ENCODE measurements at regions not wholly inside any gene's neighbourhood (a gene's known extent, or its start where the extent isn't known, plus 50 kb on each side); places are given as distances from the start of the nearest gene placed in this dataset.

GRCh38 chr20:24341781-24342180 lies 127.6 kb upstream of the SYNDIG1 start:
- Histone ChIP-seq H3K4me1 (replicated peaks in 1 of 2; ENCODE audit: control insufficient read depth in 2 of 2, insufficient read depth in 2 of 2, low read length in 2 of 2) (no peaks in the 10 kb centered on the region), H3K79me2 (ENCODE audit: control insufficient read depth, insufficient read depth, low read length) (no peaks in the 10 kb centered on the region), H3K9me1 (ENCODE audit: control insufficient read depth, insufficient read depth, low read length) (no peaks in the 10 kb centered on the region), H3K9ac (ENCODE audit: insufficient read depth in 1 of 2, low read depth in 2 of 2, low read length in 2 of 2) (no peak overlapping the region), H3K4me3 (no peak overlapping the region), H3K36me3 (ENCODE audit: control insufficient read depth, insufficient read depth, low read length) (no peaks in the 10 kb centered on the region), H3K27me3 (ENCODE audit: control insufficient read depth in 2 of 2, insufficient read depth in 2 of 2, low read length in 2 of 2) (no peaks in the 10 kb centered on the region), H3K9me3 (replicated peaks; ENCODE audit: control insufficient read depth, insufficient read depth, low read depth, low read length) (no peaks in the 10 kb centered on the region), H2AFZ (ENCODE audit: low read depth, low read length) (no peak overlapping the region), H3K4me2 (ENCODE audit: insufficient read depth, low read length) (no peak overlapping the region), H3K27ac (ENCODE audit: extremely low read depth, low read depth, low read length) (no peak overlapping the region), H4K20me1 (replicated peaks; ENCODE audit: control insufficient read depth, insufficient read depth, low read length) (no peaks in the 10 kb centered on the region)
- POLR2A ChIA-PET: no interaction called here
- 0% methylated on average over 3 of the region's 3 CpGs for WGBS (ENCODE audit: insufficient coverage, low coverage, missing lambda C conversion rate)
- TF ChIP-seq FOXJ3 (CRISPR knock-in tag; IDR thresholded peaks at IDR 0.05) (no peak), ETS2 (tag; IDR thresholded peaks at IDR 0.05; ENCODE audit: borderline replicate concordance, poor library complexity, severe bottlenecking) (no peak)
- ATAC-seq (no peak), DNase-seq (ENCODE audit: extremely low read depth in 1 of 4, low spot score in 3 of 4) (no peak), FAIRE-seq (no peak)
- in situ Hi-C loops (cut with MboI) (no loop called here), intact Hi-C loops (cut with micrococcal nuclease) (no loop called here)
- CTCF ChIA-PET (ENCODE audit: low intra/inter-chr PET ratio): no interaction called here
- BruUV-seq (replicated peaks): no TSS peak

- FAIRE-seq: no peak
- 0% methylated on average over 2 of the region's 2 CpGs for WGBS (ENCODE audit: insufficient coverage, low coverage, missing lambda C conversion rate)
- intact Hi-C loops (cut with micrococcal nuclease) (no loop called here), in situ Hi-C loops (cut with MboI) (no loop called here)
- ChIA-PET CTCF (ENCODE audit: low intra/inter-chr PET ratio) (no interaction called here), POLR2A (no interaction called here)
- ATAC-seq: no peak
- no peaks in the 10 kb centered on the region for H3K79me2 ChIP-seq (ENCODE audit: control insufficient read depth, insufficient read depth, low read length)
- no peaks in the 10 kb centered on the region for H3K27me3 ChIP-seq (ENCODE audit: control insufficient read depth in 2 of 2, insufficient read depth in 2 of 2, low read length in 2 of 2)
- H3K27ac ChIP-seq (ENCODE audit: extremely low read depth, low read depth, low read length): no peak overlapping the region
- BruUV-seq (replicated peaks): no TSS peak
- no peaks in the 10 kb centered on the region for H3K9me3 ChIP-seq (replicated peaks; ENCODE audit: control insufficient read depth, insufficient read depth, low read depth, low read length)
- no peak for DNase-seq (ENCODE audit: extremely low read depth in 1 of 4, low spot score in 3 of 4)
- no peaks in the 10 kb centered on the region for H4K20me1 ChIP-seq (replicated peaks; ENCODE audit: control insufficient read depth, insufficient read depth, low read length)
- no peak overlapping the region for H2AFZ ChIP-seq (ENCODE audit: low read depth, low read length)
- no peaks in the 10 kb centered on the region for H3K36me3 ChIP-seq (ENCODE audit: control insufficient read depth, insufficient read depth, low read length)
- no peak overlapping the region for H3K4me2 ChIP-seq (ENCODE audit: insufficient read depth, low read length)
- H3K9ac ChIP-seq (ENCODE audit: insufficient read depth in 1 of 2, low read depth in 2 of 2, low read length in 2 of 2): no peak overlapping the region
- H3K4me3 ChIP-seq: no peak overlapping the region
- no peaks in the 10 kb centered on the region for H3K9me1 ChIP-seq (ENCODE audit: control insufficient read depth, insufficient read depth, low read length)
- H3K4me1 ChIP-seq (replicated peaks in 1 of 2; ENCODE audit: control insufficient read depth in 2 of 2, insufficient read depth in 2 of 2, low read length in 2 of 2): no peaks in the 10 kb centered on the region
- TF ChIP-seq ZNF699 (CRISPR knock-in tag; IDR thresholded peaks at IDR 0.05; ENCODE audit: insufficient replicate concordance) (no peak), ZNF143 (CRISPR knock-in tag; IDR thresholded peaks at IDR 0.05) (no peak), SOX6 (IDR thresholded peaks at IDR 0.05) (no peak), ZNF140 (CRISPR knock-in tag; IDR thresholded peaks at IDR 0.05) (no peak), RUNX1 (IDR thresholded peaks at IDR 0.05; ENCODE audit: low read depth) (no peak), KDM4B (IDR thresholded peaks at IDR 0.05; ENCODE audit: borderline replicate concordance in 2 of 2, low read depth in 1 of 2) (no peak), GTF2F1 (IDR thresholded peaks at IDR 0.05; ENCODE audit: low read depth, low read length) (no peak), ASH1L (IDR thresholded peaks at IDR 0.05; ENCODE audit: borderline replicate concordance, low read depth, partially characterized antibody) (no peak), SMARCC2 (IDR thresholded peaks at IDR 0.05; ENCODE audit: low read depth) (no peak), ZNF23 (CRISPR knock-in tag; IDR thresholded peaks at IDR 0.05) (no peak)
- TF ChIP-seq, protein P1, sequence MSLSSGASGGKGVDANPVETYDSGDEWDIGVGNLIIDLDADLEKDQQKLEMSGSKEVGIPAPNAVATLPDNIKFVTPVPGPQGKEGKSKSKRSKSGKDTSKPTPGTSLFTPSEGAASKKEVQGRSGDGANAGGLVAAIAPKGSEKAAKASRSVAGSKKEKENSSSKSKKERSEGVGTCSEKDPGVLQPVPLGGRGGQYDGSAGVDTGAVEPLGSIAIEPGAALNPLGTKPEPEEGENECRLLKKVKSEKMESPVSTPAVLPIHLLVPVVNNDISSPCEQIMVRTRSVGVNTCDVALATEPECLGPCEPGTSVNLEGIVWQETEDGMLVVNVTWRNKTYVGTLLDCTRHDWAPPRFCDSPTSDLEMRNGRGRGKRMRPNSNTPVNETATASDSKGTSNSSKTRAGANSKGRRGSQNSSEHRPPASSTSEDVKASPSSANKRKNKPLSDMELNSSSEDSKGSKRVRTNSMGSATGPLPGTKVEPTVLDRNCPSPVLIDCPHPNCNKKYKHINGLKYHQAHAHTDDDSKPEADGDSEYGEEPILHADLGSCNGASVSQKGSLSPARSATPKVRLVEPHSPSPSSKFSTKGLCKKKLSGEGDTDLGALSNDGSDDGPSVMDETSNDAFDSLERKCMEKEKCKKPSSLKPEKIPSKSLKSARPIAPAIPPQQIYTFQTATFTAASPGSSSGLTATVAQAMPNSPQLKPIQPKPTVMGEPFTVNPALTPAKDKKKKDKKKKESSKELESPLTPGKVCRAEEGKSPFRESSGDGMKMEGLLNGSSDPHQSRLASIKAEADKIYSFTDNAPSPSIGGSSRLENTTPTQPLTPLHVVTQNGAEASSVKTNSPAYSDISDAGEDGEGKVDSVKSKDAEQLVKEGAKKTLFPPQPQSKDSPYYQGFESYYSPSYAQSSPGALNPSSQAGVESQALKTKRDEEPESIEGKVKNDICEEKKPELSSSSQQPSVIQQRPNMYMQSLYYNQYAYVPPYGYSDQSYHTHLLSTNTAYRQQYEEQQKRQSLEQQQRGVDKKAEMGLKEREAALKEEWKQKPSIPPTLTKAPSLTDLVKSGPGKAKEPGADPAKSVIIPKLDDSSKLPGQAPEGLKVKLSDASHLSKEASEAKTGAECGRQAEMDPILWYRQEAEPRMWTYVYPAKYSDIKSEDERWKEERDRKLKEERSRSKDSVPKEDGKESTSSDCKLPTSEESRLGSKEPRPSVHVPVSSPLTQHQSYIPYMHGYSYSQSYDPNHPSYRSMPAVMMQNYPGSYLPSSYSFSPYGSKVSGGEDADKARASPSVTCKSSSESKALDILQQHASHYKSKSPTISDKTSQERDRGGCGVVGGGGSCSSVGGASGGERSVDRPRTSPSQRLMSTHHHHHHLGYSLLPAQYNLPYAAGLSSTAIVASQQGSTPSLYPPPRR (CRISPR knock-in tag; IDR thresholded peaks at IDR 0.05; ENCODE audit: borderline replicate concordance): no peak
Measured at GRCh38 chr20:24340933-24341332, 128.5 kb upstream of the SYNDIG1 start.

All from K562 (cell line).